Adrenal gland (tissue), 5 donors: ENCODE measurements at regions not wholly inside any gene's neighbourhood (a gene's known extent, or its start where the extent isn't known, plus 50 kb on each side); places are given as distances from the start of the nearest gene placed in this dataset.

Experiments used
- POLR2A ChIP-seq, 2 donors: fragments of 450-650 bp; IDR thresholded peaks; one replicate each; pipeline ENCODE4 v1.6.1; 2017; ENCODE audit warnings: antibody characterized with exemption in 2 of 2, mild to moderate bottlenecking in 2 of 2, moderate library complexity in 1 of 2
- TF ChIP-seq, protein P1 (sequence below), 6 experiments: fragments of 450-650 bp in 4 of 6; fragments of 200-600 bp in 2 of 6; sonication (generic) in 1 of 6; IDR thresholded peaks; 1 replicate in 5 of 6; 2 replicates in 1 of 6; pipeline versions ENCODE4 v1.5.1 to v1.8.0; 2016 to 2021; ENCODE audit warnings: antibody characterized with exemption in 6 of 6, mild to moderate bottlenecking in 2 of 6, moderate library complexity in 1 of 6
- donor health status: DM: no; HTN: no; CAD: no.

DNA sequence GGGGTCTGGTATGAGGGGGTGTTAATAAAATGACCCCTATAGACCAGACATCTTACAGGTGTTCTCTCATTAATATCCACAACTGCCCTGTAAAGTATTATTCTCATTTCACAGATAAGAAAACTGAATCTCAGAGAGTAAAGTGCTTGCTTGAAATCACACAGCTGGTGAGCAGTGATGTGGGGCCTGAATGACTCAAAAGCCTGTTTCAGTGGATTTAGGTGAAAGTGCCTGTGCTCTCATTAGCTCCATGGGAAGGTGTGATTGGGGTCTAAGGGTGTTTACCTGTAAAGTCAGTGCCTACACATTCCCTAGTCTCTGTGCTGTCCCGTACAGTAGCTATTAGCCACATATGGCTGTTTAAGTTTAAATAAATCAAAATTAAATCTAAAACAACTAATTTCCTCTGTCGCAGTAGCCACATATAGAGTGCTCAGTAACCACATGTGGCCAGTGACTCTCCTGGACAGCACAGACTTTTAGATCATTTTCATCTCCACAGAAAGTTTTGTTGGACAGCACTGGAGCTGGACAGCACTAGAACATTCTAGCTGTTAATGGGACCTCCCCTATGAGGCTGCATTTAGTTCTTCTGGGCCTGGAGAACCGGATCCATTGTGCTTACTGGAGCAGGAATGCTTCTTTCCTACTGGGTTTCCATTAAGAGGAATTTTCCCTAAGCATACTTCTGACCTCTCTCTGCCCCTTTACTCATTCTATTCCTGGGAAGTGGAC, 52.5 kb upstream of the SEMA6A start:
- TF ChIP-seq, protein P1, sequence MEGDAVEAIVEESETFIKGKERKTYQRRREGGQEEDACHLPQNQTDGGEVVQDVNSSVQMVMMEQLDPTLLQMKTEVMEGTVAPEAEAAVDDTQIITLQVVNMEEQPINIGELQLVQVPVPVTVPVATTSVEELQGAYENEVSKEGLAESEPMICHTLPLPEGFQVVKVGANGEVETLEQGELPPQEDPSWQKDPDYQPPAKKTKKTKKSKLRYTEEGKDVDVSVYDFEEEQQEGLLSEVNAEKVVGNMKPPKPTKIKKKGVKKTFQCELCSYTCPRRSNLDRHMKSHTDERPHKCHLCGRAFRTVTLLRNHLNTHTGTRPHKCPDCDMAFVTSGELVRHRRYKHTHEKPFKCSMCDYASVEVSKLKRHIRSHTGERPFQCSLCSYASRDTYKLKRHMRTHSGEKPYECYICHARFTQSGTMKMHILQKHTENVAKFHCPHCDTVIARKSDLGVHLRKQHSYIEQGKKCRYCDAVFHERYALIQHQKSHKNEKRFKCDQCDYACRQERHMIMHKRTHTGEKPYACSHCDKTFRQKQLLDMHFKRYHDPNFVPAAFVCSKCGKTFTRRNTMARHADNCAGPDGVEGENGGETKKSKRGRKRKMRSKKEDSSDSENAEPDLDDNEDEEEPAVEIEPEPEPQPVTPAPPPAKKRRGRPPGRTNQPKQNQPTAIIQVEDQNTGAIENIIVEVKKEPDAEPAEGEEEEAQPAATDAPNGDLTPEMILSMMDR (IDR thresholded peaks at IDR 0.05) = no peak
- TF ChIP-seq POLR2A (IDR thresholded peaks at IDR 0.05) = no peak
